Brain pericyte (primary cell): ENCODE measurements at regions not wholly inside any gene's neighbourhood (a gene's known extent, or its start where the extent isn't known, plus 50 kb on each side); places are given as distances from the start of the nearest gene placed in this dataset.
"Not testable (repeated sequence)": the region's sequence is repeated elsewhere in the genome, so short reads cannot be mapped to it uniquely, and the experiment has no call there.

Experiments
- DNase-seq: peaks from one replicate; pipeline ENCODE4 v3.0.0-alpha.2; 2012; ENCODE audit warnings: low read depth, low spot score

DNA sequence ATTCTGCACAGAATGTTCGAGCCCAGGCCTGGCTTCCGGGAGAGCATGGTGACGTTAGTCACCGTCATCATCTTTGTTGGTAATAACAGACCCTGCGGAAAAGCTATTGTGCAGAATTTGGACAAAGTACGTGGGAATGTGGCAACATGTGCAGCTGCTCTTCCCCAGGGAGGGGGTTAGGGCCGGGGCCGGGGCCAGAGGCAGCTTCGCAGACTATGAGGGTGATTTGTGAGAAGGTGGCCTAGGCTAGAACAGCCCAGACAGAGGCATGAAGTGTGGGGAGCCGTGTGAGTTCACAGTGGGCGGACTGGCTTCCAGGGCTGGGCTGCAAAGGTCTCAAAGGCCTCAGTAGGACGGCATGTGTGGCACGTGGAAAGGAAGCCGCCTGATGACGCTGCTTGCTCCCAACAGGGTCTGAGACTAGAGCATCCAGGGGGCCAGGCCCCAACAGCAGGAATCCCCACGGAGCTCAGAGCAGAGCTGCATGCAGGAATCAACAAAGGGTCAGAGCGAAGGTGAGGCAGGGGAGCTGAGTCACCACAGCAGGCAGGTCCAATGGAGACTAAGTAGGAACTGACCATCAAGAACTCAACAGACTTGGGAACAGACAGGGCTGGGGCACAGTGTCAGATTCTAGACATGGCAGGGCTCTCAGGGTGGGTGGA lies 109.2 kb downstream of the NPIPB11 start:
- DNase-seq: not testable (repeated sequence)

DNA sequence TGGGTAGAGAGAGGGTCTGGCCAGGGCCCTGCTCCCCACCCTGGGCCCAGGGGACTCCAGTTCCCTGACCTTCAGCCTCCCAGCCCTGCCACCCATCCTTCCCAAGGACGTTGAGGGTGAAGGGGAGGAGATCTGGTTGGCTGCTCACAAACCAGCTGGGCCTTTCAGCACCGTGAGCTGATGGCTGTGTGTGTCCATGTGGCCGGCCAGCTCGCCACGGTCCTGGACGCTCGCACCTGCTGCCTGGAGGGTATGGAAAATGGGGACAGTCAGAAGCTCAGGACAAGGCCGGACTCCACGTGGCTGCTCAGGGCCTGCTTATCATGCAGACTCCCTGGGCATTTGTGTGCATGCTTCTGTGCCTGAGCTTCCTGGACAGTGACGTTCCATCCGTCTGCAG lies 110.3 kb downstream of the NPIPB11 start:
- DNase-seq: not testable (repeated sequence)

- not testable (repeated sequence) for DNase-seq
These were observed 111.3 kb downstream of the NPIPB11 start for GRCh38 chr16:29294951-29295795.

GRCh38 chr16:29294400-29294933 lies 112.0 kb downstream of the NPIPB11 start:
- DNase-seq: not testable (repeated sequence)

GRCh38 chr16:29293545-29293944 lies 113.0 kb downstream of the NPIPB11 start:
- DNase-seq: not testable (repeated sequence)

GRCh38 chr16:29292952-29293471 lies 113.5 kb downstream of the NPIPB11 start:
- not testable (repeated sequence) for DNase-seq

DNA sequence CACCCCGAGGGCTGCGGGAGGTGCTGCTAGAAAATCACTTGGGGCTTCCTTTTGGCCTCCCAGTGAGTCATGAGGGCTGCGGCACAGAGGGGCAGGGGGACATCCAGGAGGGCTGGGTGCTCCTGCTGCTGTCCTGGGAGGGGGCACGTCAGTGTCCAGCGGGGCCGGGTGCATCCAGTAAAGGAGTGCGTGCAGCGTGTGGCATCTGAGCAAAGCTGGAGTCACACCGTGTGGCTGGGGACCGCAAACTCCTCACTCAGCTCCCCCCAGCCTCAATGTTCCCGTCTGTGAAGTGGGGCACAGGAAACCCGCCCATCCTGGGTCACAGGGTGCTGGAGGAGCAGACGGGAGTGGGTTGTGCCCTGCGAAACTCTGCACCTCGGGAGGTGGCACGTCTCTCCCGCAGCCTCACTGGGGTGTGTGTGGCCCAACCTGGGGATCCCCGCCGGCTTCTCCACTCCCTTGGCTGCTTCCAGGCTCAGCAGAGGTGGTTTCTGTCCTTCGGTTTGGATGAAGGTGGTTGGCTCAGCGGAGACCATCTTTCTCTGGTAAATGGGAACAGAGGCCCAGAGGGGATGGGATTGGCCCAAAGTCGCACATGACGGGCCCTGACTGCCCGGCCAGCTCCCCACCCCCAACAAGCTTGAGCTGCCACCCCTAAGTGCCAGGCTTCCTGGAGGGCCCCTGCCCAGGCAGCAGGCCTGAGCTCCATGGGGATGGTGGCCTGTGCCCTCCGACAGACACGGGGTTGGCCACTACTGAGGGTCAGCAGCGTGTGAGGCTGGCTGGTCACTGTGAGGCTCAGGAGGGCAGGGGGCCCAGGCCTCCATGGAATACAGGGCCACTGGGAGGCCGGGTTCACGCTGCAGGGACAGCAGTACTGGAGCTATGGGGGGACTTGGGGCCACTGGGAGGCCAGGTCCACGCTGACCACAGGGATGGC lies 114.9 kb downstream of the NPIPB11 start:
- not testable (repeated sequence) for DNase-seq

GRCh38 chr16:29290631-29291247 lies 115.8 kb downstream of the NPIPB11 start:
- DNase-seq: peak; percentile 78

GRCh38 chr16:29289516-29290239 lies 116.8 kb downstream of the NPIPB11 start:
- not testable (repeated sequence) for DNase-seq

DNA sequence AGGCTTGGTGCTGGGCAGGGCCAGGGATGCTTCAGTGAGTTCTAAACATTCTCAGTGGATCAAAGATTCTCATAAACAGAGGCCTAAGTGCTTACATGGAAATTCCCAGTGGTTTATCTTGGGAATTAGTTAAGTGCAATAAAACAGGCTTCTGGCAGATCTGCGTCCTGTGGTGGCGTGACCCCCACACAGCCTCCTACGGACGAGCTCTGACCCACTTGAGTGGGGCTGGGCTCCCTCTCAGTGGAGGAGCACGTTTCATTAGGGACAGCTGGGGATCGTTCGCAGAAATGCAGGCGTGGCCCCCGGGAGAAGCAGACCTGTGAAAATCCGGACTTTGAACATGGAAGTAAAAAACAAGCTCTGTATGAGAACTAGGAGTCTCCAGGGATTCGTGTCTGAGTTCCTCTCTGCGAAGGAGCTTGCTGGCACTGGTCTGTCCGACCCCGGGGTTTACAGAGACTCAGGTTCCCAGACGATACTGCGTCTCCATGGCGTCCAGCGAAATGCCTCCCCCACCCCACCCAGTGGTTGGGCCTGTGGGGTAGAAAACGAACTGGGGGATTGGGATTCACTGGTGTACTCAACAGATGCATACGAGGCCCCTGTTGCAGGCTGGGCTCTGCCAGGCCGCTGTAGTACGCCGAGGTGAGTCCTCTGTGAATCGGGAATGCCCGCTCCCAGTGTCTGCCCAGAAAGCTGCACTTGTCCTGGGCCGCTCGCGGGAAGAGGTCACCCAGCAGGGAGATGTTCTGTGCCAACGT lies 117.6 kb downstream of the NPIPB11 start:
- not testable (repeated sequence) for DNase-seq

DNA sequence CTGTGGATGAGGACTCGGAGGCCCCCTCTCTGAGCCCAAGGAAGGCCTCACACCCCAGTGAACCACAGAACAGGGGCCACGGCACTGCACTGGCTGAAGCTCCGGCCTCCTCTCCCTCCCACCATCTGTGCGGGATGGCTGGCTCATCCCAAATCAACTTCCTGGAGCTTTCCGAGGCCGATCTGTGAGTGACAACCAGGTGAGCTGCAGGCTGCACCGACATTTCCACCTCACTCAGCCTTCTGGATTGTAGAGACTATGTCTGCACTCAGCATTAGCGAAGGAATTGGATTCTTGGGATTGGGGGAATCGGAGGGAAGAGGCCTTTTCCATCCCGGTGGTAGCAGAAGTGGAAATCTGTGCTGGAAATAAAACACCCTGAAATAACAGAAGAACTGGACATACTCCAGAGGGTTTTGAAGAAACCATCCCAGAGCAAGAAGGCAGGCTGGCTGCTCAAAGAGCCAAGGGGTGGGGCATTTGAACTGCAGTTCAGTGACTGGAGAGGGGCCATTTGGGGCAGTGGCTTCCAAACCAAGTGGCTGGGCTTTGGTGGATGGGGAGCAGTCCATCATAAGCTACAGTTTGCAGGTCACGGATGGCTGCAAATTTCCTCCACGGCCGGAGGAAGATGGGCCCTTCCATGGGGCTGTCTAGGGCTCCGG lies 118.5 kb downstream of the NPIPB11 start:
- not testable (repeated sequence) for DNase-seq

- not testable (repeated sequence) for DNase-seq
These were observed 119.3 kb downstream of the NPIPB11 start for GRCh38 chr16:29287246-29287645.

- not testable (repeated sequence) for DNase-seq
These were observed 119.7 kb downstream of the NPIPB11 start for GRCh38 chr16:29286796-29287195.

DNA sequence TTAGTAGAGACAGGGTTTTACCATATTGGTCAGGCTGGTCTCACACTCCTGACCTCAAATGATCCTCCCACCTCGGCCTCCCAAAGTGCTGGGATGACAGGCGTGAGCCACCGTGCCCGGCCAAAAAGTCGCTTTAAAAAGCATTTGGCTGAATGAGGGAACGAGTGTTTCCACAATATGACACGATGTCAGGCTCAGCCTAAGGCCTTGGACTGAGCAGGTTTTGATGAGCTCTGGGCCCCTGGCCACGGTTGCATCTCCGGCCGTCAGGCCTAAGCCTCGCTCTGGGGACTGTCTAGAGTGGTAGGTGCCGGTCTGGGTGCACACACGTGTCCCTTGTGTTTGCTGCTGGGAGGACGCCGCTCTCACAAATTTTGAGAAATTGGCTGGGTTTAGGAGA lies 120.3 kb downstream of the NPIPB11 start:
- not testable (repeated sequence) for DNase-seq

DNA sequence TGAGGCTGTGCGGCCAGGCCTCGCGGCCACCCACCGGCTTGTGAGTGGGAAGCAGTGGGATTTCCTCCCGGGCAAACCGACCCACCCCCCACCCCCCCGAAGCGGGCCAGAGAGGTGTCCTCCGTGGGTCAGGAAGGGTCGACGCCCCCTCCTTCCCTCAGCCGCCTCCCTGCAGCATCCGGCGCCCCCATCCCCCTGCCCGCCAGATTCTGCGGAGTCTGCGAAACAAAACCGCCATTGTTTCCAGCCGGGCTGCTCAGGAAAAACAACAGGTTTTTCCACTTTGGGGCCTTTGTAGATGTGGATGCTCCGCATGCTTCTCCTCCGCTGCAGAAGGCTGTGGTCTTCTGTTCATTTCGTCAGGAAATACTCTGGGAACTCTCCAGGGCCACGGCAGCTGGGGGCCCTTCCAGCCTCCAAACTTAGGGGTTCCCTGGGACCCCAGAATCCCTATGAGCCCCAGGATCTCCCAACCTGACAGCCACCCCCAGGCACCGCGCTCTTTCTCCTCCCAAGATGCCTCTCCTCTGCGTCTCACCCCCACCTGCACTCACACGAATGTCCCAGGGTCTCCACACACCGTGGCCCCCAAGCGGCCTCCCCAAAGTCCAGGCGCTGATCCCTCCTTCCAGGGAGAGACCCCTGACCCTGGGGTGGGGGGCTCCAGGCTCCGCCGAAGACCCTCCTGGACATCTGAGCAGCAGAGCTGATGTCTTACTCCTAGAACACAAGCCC lies 121.2 kb downstream of the NPIPB11 start:
- DNase-seq: not testable (repeated sequence)

- DNase-seq: not testable (repeated sequence)
These were observed 121.8 kb downstream of the NPIPB11 start for GRCh38 chr16:29284723-29285122.

DNA sequence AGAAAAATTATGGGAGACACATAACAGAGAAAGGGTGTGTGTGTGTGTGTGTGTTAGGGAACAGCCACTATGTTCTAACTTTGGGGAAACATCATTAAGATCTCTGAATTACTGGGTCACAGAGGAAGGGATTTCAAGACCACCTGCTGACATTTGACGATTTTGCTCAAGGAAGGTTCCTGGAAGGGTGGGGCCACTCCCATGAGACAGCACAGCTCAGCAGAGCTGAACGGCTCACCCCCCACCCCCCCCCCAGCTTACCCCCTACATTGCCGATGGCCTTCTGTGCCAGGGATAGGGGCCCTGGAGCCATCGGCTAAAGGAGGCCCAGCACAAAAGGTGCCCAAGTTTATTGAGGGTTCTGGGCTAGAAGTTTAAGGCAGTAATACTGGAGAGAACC lies 122.4 kb downstream of the NPIPB11 start:
- not testable (repeated sequence) for DNase-seq
